ENCODE measurements at regions not wholly inside any gene's neighbourhood (a gene's known extent, or its start where the extent isn't known, plus 50 kb on each side); places are given as distances from the start of the nearest gene placed in this dataset.
A peak's percentile ranks its signal among the peaks of the same experiment; 100 is the strongest.

DNA sequence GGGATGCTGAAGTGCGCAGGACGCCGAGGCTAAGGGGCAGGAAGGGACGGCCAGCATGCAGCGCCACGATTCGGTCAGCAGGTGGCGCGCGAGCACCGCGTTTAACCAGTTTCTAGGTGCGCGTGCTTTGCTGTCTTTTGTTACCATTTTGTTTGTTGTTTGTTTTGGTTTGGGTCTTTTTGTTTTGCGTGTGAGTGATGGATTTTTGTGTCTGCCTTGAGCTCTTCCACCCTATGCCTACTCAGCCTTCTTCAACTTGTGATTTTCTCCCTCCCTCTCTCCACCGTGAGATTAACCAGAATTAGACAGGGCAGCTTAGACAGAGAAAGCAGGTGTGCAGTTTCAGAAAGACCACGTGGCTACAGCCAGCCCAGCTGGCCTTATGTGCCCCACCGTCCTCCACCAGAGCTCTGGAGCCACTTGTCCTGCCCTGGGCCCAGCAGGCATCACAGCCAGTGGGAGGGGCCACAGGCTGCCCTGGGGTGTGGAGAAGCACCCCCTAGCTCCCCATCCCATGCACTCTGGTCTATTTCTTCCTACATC, 180.2 kb downstream of the RNF144A start:
- no peaks in the 10 kb centered on the region for H3K9me3 ChIP-seq (ENCODE audit: control insufficient read depth in 4 of 4, low read length in 3 of 4)

DNA sequence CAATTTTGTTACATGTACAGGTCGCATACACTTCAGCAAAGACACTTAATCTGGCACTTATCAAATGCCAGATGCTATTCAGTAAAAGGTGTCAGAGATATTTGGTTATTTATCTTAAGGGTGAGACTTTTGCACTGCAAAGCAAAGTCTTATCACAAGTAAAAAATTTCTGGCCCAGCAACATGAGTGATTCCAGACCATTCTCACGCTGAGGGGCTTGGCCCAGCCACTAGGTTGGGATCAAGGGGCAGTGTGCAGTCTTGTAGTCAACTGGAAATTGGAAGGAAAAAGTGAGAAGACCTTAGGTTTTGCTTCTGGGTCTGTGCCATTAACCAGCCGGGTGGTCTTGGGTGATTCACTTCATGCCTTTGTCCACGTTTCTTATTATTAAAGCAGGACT, 181.6 kb downstream of the RNF144A start:
- no peak for DNase-seq (ENCODE audit: low spot score)
- Histone ChIP-seq H3K9ac (ENCODE audit: low read depth in 1 of 2, low read length in 2 of 2) (no peak overlapping the region), H3K27me3 (ENCODE audit: control insufficient read depth in 4 of 4, insufficient read depth in 4 of 4, low read length in 3 of 4) (peaks cover 0 to 4% (median 0%) of the 10 kb centered on the region in 4 donors), H3K4me1 (ENCODE audit: control insufficient read depth in 4 of 4, insufficient read depth in 4 of 4, low read length in 3 of 4) (peaks cover 0 to 4% (median 3%) of the 10 kb centered on the region in 4 donors), H3K4me3 (ENCODE audit: low read depth in 1 of 3, low read length in 3 of 3) (no peak overlapping the region), H3K27ac (ENCODE audit: low read depth in 1 of 2, low read length in 2 of 2) (no peak overlapping the region), H3K9me3 (ENCODE audit: control insufficient read depth in 4 of 4, low read length in 3 of 4) (no peaks in the 10 kb centered on the region), H3K36me3 (ENCODE audit: control insufficient read depth in 4 of 4, insufficient read depth in 3 of 4, low read depth in 1 of 4, low read length in 3 of 4) (no peaks in the 10 kb centered on the region)
- WGBS = 88% methylated on average over 4 of the region's 4 CpGs
- TF ChIP-seq HNF4G (IDR thresholded peaks at IDR 0.05) = no peak
- TF ChIP-seq HNF4A (conservative IDR thresholded peaks at IDR 0.05) = no peak
- TF ChIP-seq FOXA1 (IDR thresholded peaks at IDR 0.05) = no peak
- TF ChIP-seq, protein P1, sequence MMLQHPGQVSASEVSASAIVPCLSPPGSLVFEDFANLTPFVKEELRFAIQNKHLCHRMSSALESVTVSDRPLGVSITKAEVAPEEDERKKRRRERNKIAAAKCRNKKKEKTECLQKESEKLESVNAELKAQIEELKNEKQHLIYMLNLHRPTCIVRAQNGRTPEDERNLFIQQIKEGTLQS (IDR thresholded peaks at IDR 0.05) = no peak
- no peak for TF ChIP-seq YY1 (IDR thresholded peaks at IDR 0.05)
- no peak for TF ChIP-seq EGR1 (IDR thresholded peaks at IDR 0.05; ENCODE audit: low read depth in 2 of 2)
- no peak for TF ChIP-seq SP1 (IDR thresholded peaks at IDR 0.05)
- TF ChIP-seq, protein P2, sequence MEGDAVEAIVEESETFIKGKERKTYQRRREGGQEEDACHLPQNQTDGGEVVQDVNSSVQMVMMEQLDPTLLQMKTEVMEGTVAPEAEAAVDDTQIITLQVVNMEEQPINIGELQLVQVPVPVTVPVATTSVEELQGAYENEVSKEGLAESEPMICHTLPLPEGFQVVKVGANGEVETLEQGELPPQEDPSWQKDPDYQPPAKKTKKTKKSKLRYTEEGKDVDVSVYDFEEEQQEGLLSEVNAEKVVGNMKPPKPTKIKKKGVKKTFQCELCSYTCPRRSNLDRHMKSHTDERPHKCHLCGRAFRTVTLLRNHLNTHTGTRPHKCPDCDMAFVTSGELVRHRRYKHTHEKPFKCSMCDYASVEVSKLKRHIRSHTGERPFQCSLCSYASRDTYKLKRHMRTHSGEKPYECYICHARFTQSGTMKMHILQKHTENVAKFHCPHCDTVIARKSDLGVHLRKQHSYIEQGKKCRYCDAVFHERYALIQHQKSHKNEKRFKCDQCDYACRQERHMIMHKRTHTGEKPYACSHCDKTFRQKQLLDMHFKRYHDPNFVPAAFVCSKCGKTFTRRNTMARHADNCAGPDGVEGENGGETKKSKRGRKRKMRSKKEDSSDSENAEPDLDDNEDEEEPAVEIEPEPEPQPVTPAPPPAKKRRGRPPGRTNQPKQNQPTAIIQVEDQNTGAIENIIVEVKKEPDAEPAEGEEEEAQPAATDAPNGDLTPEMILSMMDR (IDR thresholded peaks at IDR 0.05; ENCODE audit: low read depth, low read length, missing input control) = no peak
- TF ChIP-seq, protein P3, sequence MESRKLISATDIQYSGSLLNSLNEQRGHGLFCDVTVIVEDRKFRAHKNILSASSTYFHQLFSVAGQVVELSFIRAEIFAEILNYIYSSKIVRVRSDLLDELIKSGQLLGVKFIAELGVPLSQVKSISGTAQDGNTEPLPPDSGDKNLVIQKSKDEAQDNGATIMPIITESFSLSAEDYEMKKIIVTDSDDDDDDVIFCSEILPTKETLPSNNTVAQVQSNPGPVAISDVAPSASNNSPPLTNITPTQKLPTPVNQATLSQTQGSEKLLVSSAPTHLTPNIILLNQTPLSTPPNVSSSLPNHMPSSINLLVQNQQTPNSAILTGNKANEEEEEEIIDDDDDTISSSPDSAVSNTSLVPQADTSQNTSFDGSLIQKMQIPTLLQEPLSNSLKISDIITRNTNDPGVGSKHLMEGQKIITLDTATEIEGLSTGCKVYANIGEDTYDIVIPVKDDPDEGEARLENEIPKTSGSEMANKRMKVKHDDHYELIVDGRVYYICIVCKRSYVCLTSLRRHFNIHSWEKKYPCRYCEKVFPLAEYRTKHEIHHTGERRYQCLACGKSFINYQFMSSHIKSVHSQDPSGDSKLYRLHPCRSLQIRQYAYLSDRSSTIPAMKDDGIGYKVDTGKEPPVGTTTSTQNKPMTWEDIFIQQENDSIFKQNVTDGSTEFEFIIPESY (IDR thresholded peaks at IDR 0.05) = no peak
- no peak for TF ChIP-seq RAD21 (IDR thresholded peaks at IDR 0.05)
- TF ChIP-seq, protein P4, sequence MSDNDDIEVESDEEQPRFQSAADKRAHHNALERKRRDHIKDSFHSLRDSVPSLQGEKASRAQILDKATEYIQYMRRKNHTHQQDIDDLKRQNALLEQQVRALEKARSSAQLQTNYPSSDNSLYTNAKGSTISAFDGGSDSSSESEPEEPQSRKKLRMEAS (IDR thresholded peaks at IDR 0.05) = no peak
- no peak for TF ChIP-seq NR2F2 (IDR thresholded peaks at IDR 0.05)
- TF ChIP-seq RXRA (IDR thresholded peaks at IDR 0.05) = no peak
- no peak for TF ChIP-seq FOXA2 (IDR thresholded peaks at IDR 0.05)
- no peak for TF ChIP-seq TAF1 (conservative IDR thresholded peaks at IDR 0.05)

More for the DNA sequence above, 180.2 kb downstream of the RNF144A start:
- no peak overlapping the region for H3K4me3 ChIP-seq (ENCODE audit: low read depth in 1 of 3, low read length in 3 of 3)
- H3K27me3 ChIP-seq (ENCODE audit: control insufficient read depth in 4 of 4, insufficient read depth in 4 of 4, low read length in 3 of 4) = peaks cover 0 to 4% (median 0%) of the 10 kb centered on the region in 4 donors
- TF ChIP-seq, protein P2 (IDR thresholded peaks at IDR 0.05; ENCODE audit: low read depth, low read length, missing input control) = peak; percentile 98
- TF ChIP-seq YY1 (IDR thresholded peaks at IDR 0.05) (no peak), FOXA2 (IDR thresholded peaks at IDR 0.05) (no peak), RAD21 (IDR thresholded peaks at IDR 0.05) (peak; percentile 90 to 92)
- TF ChIP-seq, protein P3 (IDR thresholded peaks at IDR 0.05) = no peak
- TF ChIP-seq, protein P4 (IDR thresholded peaks at IDR 0.05) = no peak
- H3K9ac ChIP-seq (ENCODE audit: low read depth in 1 of 2, low read length in 2 of 2) = no peak overlapping the region
- DNase-seq (ENCODE audit: low spot score) = peak; percentile 80
- no peaks in the 10 kb centered on the region for H3K36me3 ChIP-seq (ENCODE audit: control insufficient read depth in 4 of 4, insufficient read depth in 3 of 4, low read depth in 1 of 4, low read length in 3 of 4)
- H3K4me1 ChIP-seq (ENCODE audit: control insufficient read depth in 4 of 4, insufficient read depth in 4 of 4, low read length in 3 of 4) = peaks cover 0 to 4% (median 3%) of the 10 kb centered on the region in 4 donors
- H3K27ac ChIP-seq (ENCODE audit: low read depth in 1 of 2, low read length in 2 of 2) = no peak overlapping the region
- under 1% methylated on average over 18 of the region's 18 CpGs for WGBS
